ENCODE measurements at regions not wholly inside any gene's neighbourhood (a gene's known extent, or its start where the extent isn't known, plus 50 kb on each side); places are given as distances from the start of the nearest gene placed in this dataset.

DNA sequence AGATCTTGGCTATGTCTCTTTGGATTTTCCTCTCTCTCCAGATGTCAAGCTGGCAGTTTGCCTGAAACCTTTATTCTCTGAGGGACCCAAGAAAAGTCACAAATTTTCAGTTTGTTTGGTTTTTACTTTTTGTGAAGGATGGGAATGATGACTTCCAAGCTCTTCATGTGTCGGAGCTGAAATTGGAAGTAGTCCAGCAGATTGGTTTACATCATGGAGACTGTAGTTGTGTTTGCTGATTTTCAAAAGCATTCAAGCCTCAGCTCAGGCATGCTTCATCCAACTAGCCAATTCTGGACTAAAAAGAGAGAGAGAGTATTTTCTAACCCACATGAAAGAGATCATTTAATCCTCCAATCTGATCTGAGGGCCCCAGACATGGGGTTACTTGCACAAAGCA is 326.2 kb upstream of the AUTS2 start:
- Histone ChIP-seq H4K20me1 (replicated peaks in 1 of 2; ENCODE audit: control insufficient read depth in 1 of 2, insufficient read depth in 2 of 2, low read length in 2 of 2) (no peaks in the 10 kb centered on the region), H3K9ac (replicated peaks in 1 of 4; ENCODE audit: extremely low read depth in 1 of 4, low read depth in 3 of 4, low read length in 3 of 4) (no peak overlapping the region), H2BK15ac (ENCODE audit: low read length) (no peak overlapping the region), H3K79me1 (ENCODE audit: low read depth, low read length) (no peaks in the 10 kb centered on the region), H3K27me3 (replicated peaks in 1 of 4; ENCODE audit: control insufficient read depth in 3 of 4, extremely low read depth in 1 of 4, insufficient read depth in 3 of 4, low read length in 3 of 4) (no peaks in the 10 kb centered on the region), H4K91ac (replicated peaks; ENCODE audit: insufficient read length, low read length) (no peak overlapping the region), H2BK5ac (ENCODE audit: low read depth, low read length) (no peak overlapping the region), H3K23me2 (ENCODE audit: low read depth, low read length) (no peaks in the 10 kb centered on the region), H3K79me2 (ENCODE audit: control insufficient read depth in 1 of 2, insufficient read depth in 2 of 2, low read length in 2 of 2) (no peaks in the 10 kb centered on the region), H3K4me2 (ENCODE audit: insufficient read depth in 1 of 2, low read depth in 2 of 2, low read length in 2 of 2) (no peak overlapping the region), H2AFZ (ENCODE audit: low read length) (no peak overlapping the region), H3K4me1 (replicated peaks in 1 of 4; ENCODE audit: control insufficient read depth in 3 of 4, insufficient read depth in 4 of 4, low read length in 3 of 4) (no peaks in the 10 kb centered on the region), H3K27ac (ENCODE audit: low read depth, low read length) (no peak overlapping the region), H4K5ac (ENCODE audit: insufficient read length, low read depth, low read length) (no peak overlapping the region), H3K23ac (ENCODE audit: insufficient read length) (no peak overlapping the region), H3K36me3 (ENCODE audit: control insufficient read depth in 2 of 4, insufficient read depth in 4 of 4, low read length in 3 of 4) (no peaks in the 10 kb centered on the region), H3K56ac (replicated peaks; ENCODE audit: insufficient read length, low read depth, low read length) (no peak overlapping the region), H4K8ac (ENCODE audit: extremely low read depth, insufficient read depth, low read length) (no peak overlapping the region), H3K4me3 (ENCODE audit: extremely low read depth in 1 of 4, insufficient read depth in 2 of 4, low read depth in 3 of 4, low read length in 4 of 4) (no peak overlapping the region), H2BK120ac (replicated peaks; ENCODE audit: low read depth, low read length) (no peak overlapping the region), H2BK20ac (ENCODE audit: low read length) (no peak overlapping the region), H3K9me3 (ENCODE audit: insufficient read depth in 2 of 2, low read depth in 1 of 2, low read length in 1 of 2) (no peaks in the 10 kb centered on the region), H3K4ac (replicated peaks; ENCODE audit: insufficient read length, low read depth, low read length) (no peak overlapping the region), H3K14ac (ENCODE audit: insufficient read length) (no peak overlapping the region), H3K18ac (ENCODE audit: extremely low read depth, low read length) (no peak overlapping the region), H2AK5ac (ENCODE audit: low read depth, low read length) (no peak overlapping the region), H2BK12ac (ENCODE audit: low read depth, low read length) (no peak overlapping the region)
- DNase-seq (ENCODE audit: low read depth in 1 of 2, low spot score in 2 of 2) (no peak), FAIRE-seq (no peak)
- WGBS, 2 experiments (ENCODE audit: extremely low coverage in 1 of 2, insufficient coverage in 1 of 2, insufficient read length in 1 of 2, insufficient replicate concordance in 2 of 2, low coverage in 1 of 2, low lambda C conversion rate in 2 of 2, missing lambda C conversion rate in 1 of 2) = 88% methylated on average over 1 of the region's 1 CpG; no CpG with 5 or more reads in 1 of the 2 experiments
- CTCF ChIA-PET (ENCODE audit: partially characterized antibody) = interaction anchor here (0.5 kb wide), 1 partner anchor 47 kb away, joined by 3 read pairs; no protein-coding TSS in a partner anchor
- POLR2A ChIA-PET (ENCODE audit: partially characterized antibody) = no interaction called here
- TF ChIP-seq BRCA1 (IDR thresholded peaks at IDR 0.05; ENCODE audit: low read depth, low read length) (no peak), TCF12 (IDR thresholded peaks at IDR 0.05; ENCODE audit: low read depth, low read length) (no peak), KDM4A (IDR thresholded peaks at IDR 0.05; ENCODE audit: low read depth, low read length, severe bottlenecking) (no peak), JUND (IDR thresholded peaks at IDR 0.05; ENCODE audit: low read length) (no peak), GTF2F1 (IDR thresholded peaks at IDR 0.05; ENCODE audit: borderline replicate concordance, low read depth, low read length) (no peak), RFX5 (IDR thresholded peaks at IDR 0.05; ENCODE audit: borderline replicate concordance, low read depth, low read length) (no peak), SP1 (IDR thresholded peaks at IDR 0.05; ENCODE audit: low read depth, low read length) (no peak), CBX8 (IDR thresholded peaks at IDR 0.05; ENCODE audit: borderline replicate concordance, low read depth, low read length) (no peak), HDAC6 (IDR thresholded peaks at IDR 0.05; ENCODE audit: low read depth, low read length) (no peak), KDM1A (IDR thresholded peaks at IDR 0.05; ENCODE audit: borderline replicate concordance, low read length) (no peak), YY1 (IDR thresholded peaks at IDR 0.05; ENCODE audit: low read depth, low read length) (no peak), SIRT6 (IDR thresholded peaks at IDR 0.05; ENCODE audit: low read length) (no peak), EZH2 (IDR thresholded peaks at IDR 0.05; ENCODE audit: low read depth, low read length, severe bottlenecking) (no peak), SRF (IDR thresholded peaks at IDR 0.05; ENCODE audit: low read depth, low read length) (no peak)
- TF ChIP-seq, protein P1, sequence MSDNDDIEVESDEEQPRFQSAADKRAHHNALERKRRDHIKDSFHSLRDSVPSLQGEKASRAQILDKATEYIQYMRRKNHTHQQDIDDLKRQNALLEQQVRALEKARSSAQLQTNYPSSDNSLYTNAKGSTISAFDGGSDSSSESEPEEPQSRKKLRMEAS (IDR thresholded peaks at IDR 0.05) = no peak
- TF ChIP-seq, protein P2, sequence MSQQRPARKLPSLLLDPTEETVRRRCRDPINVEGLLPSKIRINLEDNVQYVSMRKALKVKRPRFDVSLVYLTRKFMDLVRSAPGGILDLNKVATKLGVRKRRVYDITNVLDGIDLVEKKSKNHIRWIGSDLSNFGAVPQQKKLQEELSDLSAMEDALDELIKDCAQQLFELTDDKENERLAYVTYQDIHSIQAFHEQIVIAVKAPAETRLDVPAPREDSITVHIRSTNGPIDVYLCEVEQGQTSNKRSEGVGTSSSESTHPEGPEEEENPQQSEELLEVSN (IDR thresholded peaks at IDR 0.05) = no peak

All from H1 (cell line).